IMR-90 (cell line): ENCODE measurements at regions not wholly inside any gene's neighbourhood (a gene's known extent, or its start where the extent isn't known, plus 50 kb on each side); places are given as distances from the start of the nearest gene placed in this dataset.

Experiments used
- ATAC-seq: fragments of 200-7000 bp; cut with Tn5 transposase; 2 replicates; pipeline ENCODE4 v1.9.1; 2020; ENCODE audit warnings: low read depth, mild to moderate bottlenecking, moderate library complexity
- BruUV-seq: library from RNA; stranded (reverse); fragments of 400-500 nt; replicated peaks from 2 replicates; lab custom pipeline; 2021; lab: Mats Ljungman, UMichigan
- CTCF ChIA-PET: fragments of 300-600 bp; formaldehyde crosslinking; extraction: SDS; loops from one replicate; lab custom pipeline; 2021; ENCODE audit warnings: antibody characterized with exemption; lab: Yijun Ruan, JAX
- POLR2A ChIA-PET: fragments of 300-600 bp; sonication (Branson Sonifier 250); formaldehyde crosslinking; loops from one replicate; lab custom pipeline; 2022; ENCODE audit warnings: antibody characterized with exemption; ENCODE audit not compliant: unreplicated experiment; lab: Charles Lee
- DNase-seq: peaks from one replicate; pipeline ENCODE4 v3.0.0; 2013
- H2AFZ ChIP-seq: replicated peaks from 2 replicates; pipeline ENCODE3; 2013; ENCODE audit warnings: low read length, mild to moderate bottlenecking; ENCODE audit not compliant: poor library complexity
- H2AK5ac ChIP-seq: 2 replicates; pipeline ENCODE4 v1.6.1; 2013; ENCODE audit warnings: low read depth, low read length, inconsistent platforms
- H2AK9ac ChIP-seq: replicated peaks from 2 replicates; pipeline ENCODE3; 2013; ENCODE audit warnings: mild to moderate bottlenecking, low read depth, low read length, moderate library complexity; ENCODE audit not compliant: poor library complexity
- H2BK120ac ChIP-seq: 2 replicates; pipeline ENCODE4 v1.6.1; 2013; ENCODE audit warnings: low read depth, low read length, inconsistent platforms
- H2BK15ac ChIP-seq: 3 replicates; pipeline ENCODE4 v1.6.1; 2013; ENCODE audit warnings: low read depth, low read length, inconsistent platforms
- H2BK20ac ChIP-seq: 2 replicates; pipeline ENCODE4 v1.6.1; 2013; ENCODE audit warnings: low read depth, mild to moderate bottlenecking, inconsistent platforms, low read length, moderate library complexity
- H2BK5ac ChIP-seq: 2 replicates; pipeline ENCODE4 v1.6.1; 2013; ENCODE audit warnings: mild to moderate bottlenecking, low read depth, low read length, inconsistent platforms; ENCODE audit not compliant: poor library complexity, severe bottlenecking
- H3K14ac ChIP-seq: replicated peaks from 2 replicates; pipeline ENCODE4 v1.6.1; 2013; ENCODE audit warnings: low read depth, low read length, inconsistent platforms
- H3K18ac ChIP-seq: 2 replicates; pipeline ENCODE4 v1.6.1; 2013; ENCODE audit warnings: low read depth, low read length, control low read depth
- H3K23ac ChIP-seq: 2 replicates; pipeline ENCODE4 v1.6.1; 2013; ENCODE audit warnings: low read depth, low read length, inconsistent platforms
- H3K27ac ChIP-seq: 2 replicates; pipeline ENCODE4 v1.5.1; 2013; ENCODE audit warnings: mild to moderate bottlenecking, control low read depth, low read length; ENCODE audit not compliant: insufficient read depth
- H3K27me3 ChIP-seq: 2 replicates; pipeline ENCODE4 v1.6.1; 2013; ENCODE audit warnings: low read length; ENCODE audit not compliant: control insufficient read depth, insufficient read depth
- H3K36me3 ChIP-seq: 2 replicates; pipeline ENCODE4 v1.6.1; 2013; ENCODE audit warnings: low read length, mixed read lengths; ENCODE audit not compliant: control insufficient read depth, insufficient read depth
- H3K4ac ChIP-seq: 2 replicates; pipeline ENCODE4 v1.6.1; 2013; ENCODE audit warnings: low read depth, low read length, inconsistent platforms
- H3K4me1 ChIP-seq: 2 replicates; pipeline ENCODE4 v1.6.1; 2013; ENCODE audit warnings: low read length, mixed read lengths; ENCODE audit not compliant: control insufficient read depth, insufficient read depth
- H3K4me2 ChIP-seq: 2 replicates; pipeline ENCODE4 v1.6.1; 2013; ENCODE audit warnings: low read depth, mild to moderate bottlenecking, control low read depth, low read length, moderate library complexity
- H3K4me3 ChIP-seq: 2 replicates; pipeline ENCODE4 v1.5.1; 2013; ENCODE audit warnings: low read depth, mild to moderate bottlenecking, control low read depth, low read length, moderate library complexity; ENCODE audit not compliant: insufficient read depth
- H3K56ac ChIP-seq: 2 replicates; pipeline ENCODE4 v1.6.1; 2013; ENCODE audit warnings: low read length, inconsistent platforms; ENCODE audit not compliant: insufficient read depth; ENCODE audit errors: extremely low read depth
- H3K79me1 ChIP-seq, 2 experiments: 2 replicates each; pipeline ENCODE4 v1.6.1; 2013; ENCODE audit warnings: low read length in 2 of 2, inconsistent platforms in 1 of 2, low read depth in 1 of 2
- H3K9ac ChIP-seq: 2 replicates; pipeline ENCODE4 v1.6.1; 2013; ENCODE audit warnings: low read depth, low read length, control low read depth
- H3K9me1 ChIP-seq: 2 replicates; pipeline ENCODE4 v1.6.1; 2013; ENCODE audit warnings: low read length, inconsistent platforms; ENCODE audit not compliant: insufficient read depth
- H3K9me3 ChIP-seq: 2 replicates; pipeline ENCODE4 v1.6.1; 2013; ENCODE audit warnings: low read length; ENCODE audit not compliant: control insufficient read depth, insufficient read depth
- H4K20me1 ChIP-seq: 2 replicates; pipeline ENCODE4 v1.6.1; 2013; ENCODE audit warnings: low read length, inconsistent platforms; ENCODE audit not compliant: insufficient read depth
- H4K5ac ChIP-seq: 2 replicates; pipeline ENCODE4 v1.6.1; 2013; ENCODE audit warnings: mild to moderate bottlenecking, low read depth, low read length, control low read depth
- H4K8ac ChIP-seq, 2 experiments: 2 replicates each; pipeline ENCODE4 v1.6.1; 2013; ENCODE audit warnings: low read depth in 2 of 2, low read length in 2 of 2, control low read depth in 1 of 2, inconsistent platforms in 1 of 2
- H4K91ac ChIP-seq: 2 replicates; pipeline ENCODE4 v1.6.1; 2013; ENCODE audit warnings: low read depth, low read length, inconsistent platforms; ENCODE audit not compliant: insufficient read depth
- BHLHE40 ChIP-seq: fragments of 150-350 bp; IDR thresholded peaks from 2 replicates; pipeline ENCODE4 v1.6.1; 2016; ENCODE audit warnings: mild to moderate bottlenecking, low read depth, low read length
- CEBPB ChIP-seq: IDR thresholded peaks from 2 replicates; pipeline ENCODE4 v1.6.1; 2012; ENCODE audit warnings: low read depth, low read length, improper control_type of control experiment
- CHD1 ChIP-seq: IDR thresholded peaks from 2 replicates; pipeline ENCODE4 v1.6.1; 2012; ENCODE audit warnings: low read depth, low read length, improper control_type of control experiment
- FOS ChIP-seq: fragments of 150-350 bp; IDR thresholded peaks from 2 replicates; pipeline ENCODE4 v1.6.1; 2016; ENCODE audit warnings: low read depth, low read length
- MAFK ChIP-seq: IDR thresholded peaks from 2 replicates; pipeline ENCODE4 v1.6.1; 2012; ENCODE audit warnings: low read depth, low read length, improper control_type of control experiment
- MAZ ChIP-seq: IDR thresholded peaks from 2 replicates; pipeline ENCODE4 v1.6.1; 2012; ENCODE audit warnings: low read depth, mild to moderate bottlenecking, low read length, improper control_type of control experiment, moderate library complexity, borderline replicate concordance
- MXI1 ChIP-seq: IDR thresholded peaks from 2 replicates; pipeline ENCODE4 v1.6.1; 2012; ENCODE audit warnings: low read depth, mild to moderate bottlenecking, low read length, moderate library complexity, borderline replicate concordance
- NFE2L2 ChIP-seq: fragments of 150-350 bp; IDR thresholded peaks from 2 replicates; pipeline ENCODE4 v1.6.1; 2016; ENCODE audit warnings: low read depth, mild to moderate bottlenecking, low read length
- POLR2A ChIP-seq: IDR thresholded peaks from 2 replicates; pipeline ENCODE4 v1.6.1; 2012; ENCODE audit warnings: mild to moderate bottlenecking, low read depth, low read length
- RAD21 ChIP-seq: IDR thresholded peaks from 2 replicates; pipeline ENCODE4 v1.6.1; 2012; ENCODE audit warnings: low read length, improper control_type of control experiment
- RCOR1 ChIP-seq: IDR thresholded peaks from 2 replicates; pipeline ENCODE4 v1.6.1; 2012; ENCODE audit warnings: mild to moderate bottlenecking, low read length, improper control_type of control experiment; ENCODE audit not compliant: insufficient replicate concordance
- RFX5 ChIP-seq: IDR thresholded peaks from 2 replicates; pipeline ENCODE4 v1.8.0; 2012; ENCODE audit warnings: low read depth, mild to moderate bottlenecking, low read length, moderate library complexity
- SMC3 ChIP-seq: fragments of 150-350 bp; IDR thresholded peaks from 2 replicates; pipeline ENCODE4 v1.6.1; 2016; ENCODE audit warnings: low read depth, mild to moderate bottlenecking, antibody characterized with exemption, low read length, moderate library complexity
- WGBS, 2 experiments: methylation state at CpG; one replicate each; pipeline versions ENCODE4 v1.1.5 to v1.1.7; 2013; ENCODE audit warnings: missing lambda C conversion rate in 2 of 2; ENCODE audit not compliant: insufficient read length in 1 of 2; ENCODE audit errors: extremely low coverage in 2 of 2; 5-methylcytosine and 5-hydroxymethylcytosine counted together
- dilution Hi-C: fragments of 300-500 bp; cut with HindIII; formaldehyde crosslinking; loops from one replicate; pipeline ENCODE4 v1.14.3; 2018; ENCODE audit warnings: low sequenced_read_pairs; ENCODE audit not compliant: unreplicated experiment
- in situ Hi-C: fragments of 300-500 bp; cut with MboI; formaldehyde crosslinking; loops from 3 replicates; pipeline ENCODE4 v1.14.3; 2019; ENCODE audit warnings: low sequenced_read_pairs, inconsistent platforms, mixed read lengths
- intact Hi-C: fragments of 100-400 bp; cut with micrococcal nuclease; formaldehyde crosslinking; loops from 2 replicates; pipeline ENCODE4 v1.10.0; 2022
- TF ChIP-seq, protein P1 (sequence below): conservative IDR thresholded peaks from 2 replicates; pipeline ENCODE4 v1.5.1; 2012; ENCODE audit warnings: mild to moderate bottlenecking, low read depth, low read length, improper control_type of control experiment
- TF ChIP-seq, protein P2 (sequence below): fragments of 150-350 bp; IDR thresholded peaks from 2 replicates; pipeline ENCODE4 v1.6.1; 2016; ENCODE audit warnings: low read depth, mild to moderate bottlenecking, low read length, moderate library complexity, borderline replicate concordance
- TF ChIP-seq, protein P3 (sequence below): fragments of 150-350 bp; IDR thresholded peaks from 2 replicates; pipeline ENCODE4 v1.6.1; 2017; ENCODE audit warnings: mild to moderate bottlenecking, antibody characterized with exemption, low read length, low read depth

DNA sequence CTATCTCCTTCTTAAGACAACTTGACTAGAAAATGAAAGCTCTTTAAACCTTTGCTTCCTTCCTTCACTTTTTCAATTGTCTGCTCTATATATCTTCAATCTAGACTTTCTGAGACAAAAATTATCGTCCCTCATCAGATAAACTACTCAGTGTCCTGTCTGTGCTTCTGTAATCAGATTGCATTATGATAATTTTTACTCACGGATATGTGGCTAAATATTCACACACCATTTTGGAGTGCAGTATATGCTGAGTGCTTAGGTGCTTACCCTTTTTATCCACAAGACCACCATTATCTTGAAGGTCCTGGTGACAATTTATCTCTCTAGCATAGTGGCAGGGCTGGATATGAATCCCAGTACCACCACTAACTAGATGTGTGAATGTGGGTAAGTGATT lies 1012.3 kb downstream of the TUSC7 start:
- no CpG with 5 or more reads among the region's 2 CpGs for WGBS, 2 experiments
- Histone ChIP-seq H2BK120ac (no peak overlapping the region), H2AFZ (no peak overlapping the region), H3K14ac (no peak overlapping the region), H2AK9ac (no peak overlapping the region), H3K9me1 (no peaks in the 10 kb centered on the region), H3K23ac (no peak overlapping the region), H3K4ac (no peak overlapping the region), H3K18ac (no peak overlapping the region), H3K9ac (no peak overlapping the region), H3K36me3 (no peaks in the 10 kb centered on the region), H3K27ac (no peak overlapping the region), H2BK5ac (no peak overlapping the region), H3K9me3 (no peaks in the 10 kb centered on the region), H3K56ac (no peak overlapping the region), H4K5ac (no peak overlapping the region), H3K79me1 (no peaks in the 10 kb centered on the region), H4K8ac (no peak overlapping the region), H2BK15ac (no peak overlapping the region), H2BK20ac (no peak overlapping the region), H3K27me3 (no peaks in the 10 kb centered on the region), H2AK5ac (no peak overlapping the region), H4K20me1 (no peaks in the 10 kb centered on the region), H3K4me3 (no peak overlapping the region), H3K4me2 (no peak overlapping the region), H4K91ac (no peak overlapping the region), H3K4me1 (no peaks in the 10 kb centered on the region)
- dilution Hi-C loops (no loop called here), intact Hi-C loops (no loop called here), in situ Hi-C loops (loop anchor here (25.0 kb wide), 3 partner anchors 710 to 935 kb away; no protein-coding TSS in a partner anchor)
- ChIA-PET CTCF (no interaction called here), POLR2A (no interaction called here)
- DNase-seq: no peak
- BruUV-seq: no TSS peak
- ATAC-seq: no peak
- TF ChIP-seq RCOR1 (no peak), BHLHE40 (no peak), RFX5 (no peak), MAFK (no peak), MXI1 (no peak), MAZ (no peak), NFE2L2 (no peak), FOS (no peak), SMC3 (no peak), POLR2A (no peak), RAD21 (no peak), CEBPB (no peak), CHD1 (no peak)
- TF ChIP-seq, protein P1, sequence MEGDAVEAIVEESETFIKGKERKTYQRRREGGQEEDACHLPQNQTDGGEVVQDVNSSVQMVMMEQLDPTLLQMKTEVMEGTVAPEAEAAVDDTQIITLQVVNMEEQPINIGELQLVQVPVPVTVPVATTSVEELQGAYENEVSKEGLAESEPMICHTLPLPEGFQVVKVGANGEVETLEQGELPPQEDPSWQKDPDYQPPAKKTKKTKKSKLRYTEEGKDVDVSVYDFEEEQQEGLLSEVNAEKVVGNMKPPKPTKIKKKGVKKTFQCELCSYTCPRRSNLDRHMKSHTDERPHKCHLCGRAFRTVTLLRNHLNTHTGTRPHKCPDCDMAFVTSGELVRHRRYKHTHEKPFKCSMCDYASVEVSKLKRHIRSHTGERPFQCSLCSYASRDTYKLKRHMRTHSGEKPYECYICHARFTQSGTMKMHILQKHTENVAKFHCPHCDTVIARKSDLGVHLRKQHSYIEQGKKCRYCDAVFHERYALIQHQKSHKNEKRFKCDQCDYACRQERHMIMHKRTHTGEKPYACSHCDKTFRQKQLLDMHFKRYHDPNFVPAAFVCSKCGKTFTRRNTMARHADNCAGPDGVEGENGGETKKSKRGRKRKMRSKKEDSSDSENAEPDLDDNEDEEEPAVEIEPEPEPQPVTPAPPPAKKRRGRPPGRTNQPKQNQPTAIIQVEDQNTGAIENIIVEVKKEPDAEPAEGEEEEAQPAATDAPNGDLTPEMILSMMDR: no peak
- TF ChIP-seq, protein P2, sequence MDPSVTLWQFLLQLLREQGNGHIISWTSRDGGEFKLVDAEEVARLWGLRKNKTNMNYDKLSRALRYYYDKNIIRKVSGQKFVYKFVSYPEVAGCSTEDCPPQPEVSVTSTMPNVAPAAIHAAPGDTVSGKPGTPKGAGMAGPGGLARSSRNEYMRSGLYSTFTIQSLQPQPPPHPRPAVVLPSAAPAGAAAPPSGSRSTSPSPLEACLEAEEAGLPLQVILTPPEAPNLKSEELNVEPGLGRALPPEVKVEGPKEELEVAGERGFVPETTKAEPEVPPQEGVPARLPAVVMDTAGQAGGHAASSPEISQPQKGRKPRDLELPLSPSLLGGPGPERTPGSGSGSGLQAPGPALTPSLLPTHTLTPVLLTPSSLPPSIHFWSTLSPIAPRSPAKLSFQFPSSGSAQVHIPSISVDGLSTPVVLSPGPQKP: no peak
- TF ChIP-seq, protein P3, sequence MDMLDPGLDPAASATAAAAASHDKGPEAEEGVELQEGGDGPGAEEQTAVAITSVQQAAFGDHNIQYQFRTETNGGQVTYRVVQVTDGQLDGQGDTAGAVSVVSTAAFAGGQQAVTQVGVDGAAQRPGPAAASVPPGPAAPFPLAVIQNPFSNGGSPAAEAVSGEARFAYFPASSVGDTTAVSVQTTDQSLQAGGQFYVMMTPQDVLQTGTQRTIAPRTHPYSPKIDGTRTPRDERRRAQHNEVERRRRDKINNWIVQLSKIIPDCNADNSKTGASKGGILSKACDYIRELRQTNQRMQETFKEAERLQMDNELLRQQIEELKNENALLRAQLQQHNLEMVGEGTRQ: no peak
